Neural cell (in vitro differentiated cells): ENCODE measurements at regions not wholly inside any gene's neighbourhood (a gene's known extent, or its start where the extent isn't known, plus 50 kb on each side); places are given as distances from the start of the nearest gene placed in this dataset.

ENCODE experiments used
- CTCF ChIP-seq: fragments of 450-650 bp; IDR thresholded peaks from 2 replicates; pipeline ENCODE4 v1.5.1; 2014; ENCODE audit warnings: antibody characterized with exemption, mild to moderate bottlenecking, moderate library complexity; ENCODE audit not compliant: poor library complexity, severe bottlenecking
- EP300 ChIP-seq: fragments of 450-650 bp; conservative IDR thresholded peaks from 2 replicates; pipeline ENCODE4 v1.6.1; 2014; ENCODE audit warnings: antibody characterized with exemption, mild to moderate bottlenecking, moderate library complexity; ENCODE audit not compliant: poor library complexity, severe bottlenecking
- EZH2 ChIP-seq: fragments of 200-600, 300-800 bp; shearing (Covaris generic), sonication (generic); IDR thresholded peaks from 2 replicates; pipeline ENCODE4 v1.6.1; 2014; ENCODE audit warnings: antibody characterized with exemption, low read length, borderline replicate concordance, mild to moderate bottlenecking; ENCODE audit not compliant: insufficient read depth, poor library complexity, severe bottlenecking
- MXI1 ChIP-seq: fragments of 450-650 bp; conservative IDR thresholded peaks from 2 replicates; pipeline ENCODE4 v1.6.1; 2014; ENCODE audit warnings: antibody characterized with exemption, mild to moderate bottlenecking; ENCODE audit not compliant: poor library complexity, severe bottlenecking
- POLR2AphosphoS5 ChIP-seq: IDR thresholded peaks from 2 replicates; pipeline ENCODE4 v1.6.1; 2012
- RAD21 ChIP-seq: fragments of 450-650 bp; conservative IDR thresholded peaks from 2 replicates; pipeline ENCODE4 v1.6.1; 2014; ENCODE audit warnings: antibody characterized with exemption, mild to moderate bottlenecking, moderate library complexity
- REST ChIP-seq: IDR thresholded peaks from 2 replicates; pipeline ENCODE4 v1.6.1; 2012; ENCODE audit warnings: borderline replicate concordance
- SMC3 ChIP-seq: fragments of 450-650 bp; conservative IDR thresholded peaks from 2 replicates; pipeline ENCODE4 v1.6.1; 2014; ENCODE audit warnings: antibody characterized with exemption, mild to moderate bottlenecking, moderate library complexity; ENCODE audit not compliant: poor library complexity
- TAF1 ChIP-seq: IDR thresholded peaks from 2 replicates; pipeline ENCODE4 v1.6.1; 2012; ENCODE audit warnings: low read depth

- no peak for TF ChIP-seq REST
- no peak for TF ChIP-seq CTCF
- no peak for TF ChIP-seq POLR2AphosphoS5
- TF ChIP-seq EZH2, result no peak
- no peak for TF ChIP-seq MXI1
- no peak for TF ChIP-seq EP300
- TF ChIP-seq RAD21, result no peak
- no peak for TF ChIP-seq TAF1
- TF ChIP-seq SMC3, result no peak
Measured at GRCh38 chr5:2803751-2804150, 52.3 kb upstream of the IRX2 start.
